Activated naive CD4-positive, alpha-beta T cell treated with anti-CD3 and anti-CD28 coated beads, Interleukin-2, amount 10 ng/mL, durations not matched to agents 7 days and 5 days (primary cell): ENCODE measurements at regions not wholly inside any gene's neighbourhood (a gene's known extent, or its start where the extent isn't known, plus 50 kb on each side); places are given as distances from the start of the nearest gene placed in this dataset.
"Not testable (repeated sequence)": the region's sequence is repeated elsewhere in the genome, so short reads cannot be mapped to it uniquely, and the experiment has no call there.

Experiments
- CTCF ChIA-PET: fragments of 350-600 bp; sonication (Branson Sonifier 250); formaldehyde crosslinking; loops from one replicate; lab custom pipeline; 2021; ENCODE audit warnings: antibody characterized with exemption; lab: Charles Lee
- DNase-seq: peaks from one replicate; pipeline ENCODE4 v3.0.0-alpha.2; 2020
- H3K27ac Mint-ChIP-seq: one replicate; pipeline ENCODE4 v1.8.0; 2021; ENCODE audit warnings: mild to moderate bottlenecking, moderate library complexity, mixed read lengths
- H3K27me3 Mint-ChIP-seq: one replicate; pipeline ENCODE4 v1.8.0; 2021; ENCODE audit warnings: mild to moderate bottlenecking, mixed read lengths
- H3K36me3 Mint-ChIP-seq: one replicate; pipeline ENCODE4 v1.8.0; 2021; ENCODE audit warnings: mixed read lengths
- H3K4me1 Mint-ChIP-seq: one replicate; pipeline ENCODE4 v1.8.0; 2021; ENCODE audit warnings: mixed read lengths
- H3K4me3 Mint-ChIP-seq: one replicate; pipeline ENCODE4 v1.8.0; 2021; ENCODE audit warnings: mild to moderate bottlenecking, moderate library complexity, mixed read lengths
- H3K9me3 Mint-ChIP-seq: one replicate; pipeline ENCODE4 v1.8.0; 2021; ENCODE audit warnings: mixed read lengths

DNA sequence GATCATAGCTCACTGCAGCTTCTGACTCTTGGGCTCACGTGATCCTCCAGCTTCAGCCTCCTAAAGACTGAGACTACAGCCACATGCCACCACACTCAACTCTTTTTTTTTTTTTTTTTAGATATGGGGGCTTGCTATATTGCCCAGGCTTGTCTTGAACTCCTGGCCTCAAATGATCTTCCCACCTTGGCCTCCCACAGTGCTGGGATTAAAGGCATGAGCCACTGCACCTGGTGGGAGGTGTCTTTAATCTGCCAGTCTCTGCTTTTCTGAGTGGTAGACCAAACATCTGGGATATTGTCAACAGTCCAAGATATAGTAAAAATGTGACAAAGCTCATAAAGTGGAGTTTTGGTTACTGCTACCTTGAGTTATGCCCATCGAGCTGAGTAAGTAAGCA is 104.9 kb upstream of the FOXP2 start:
- Mint-ChIP-seq H3K27ac (no peak overlapping the region), H3K9me3 (no peaks in the 10 kb centered on the region), H3K4me1 (no peaks in the 10 kb centered on the region), H3K36me3 (no peaks in the 10 kb centered on the region), H3K27me3 (no peaks in the 10 kb centered on the region), H3K4me3 (no peak overlapping the region)
- CTCF ChIA-PET: no interaction called here
- DNase-seq: no peak

- DNase-seq: no peak
- H3K27me3 Mint-ChIP-seq: no peaks in the 10 kb centered on the region
- CTCF ChIA-PET: no interaction called here
- H3K9me3 Mint-ChIP-seq: no peaks in the 10 kb centered on the region
- H3K36me3 Mint-ChIP-seq: no peaks in the 10 kb centered on the region
- no peaks in the 10 kb centered on the region for H3K4me1 Mint-ChIP-seq
- no peak overlapping the region for H3K27ac Mint-ChIP-seq
- H3K4me3 Mint-ChIP-seq: no peak overlapping the region
Measured at GRCh38 chr7:114303301-114303700, 111.3 kb upstream of the FOXP2 start.

- Mint-ChIP-seq H3K36me3 (no peaks in the 10 kb centered on the region), H3K9me3 (no peaks in the 10 kb centered on the region), H3K4me1 (no peaks in the 10 kb centered on the region), H3K27me3 (no peaks in the 10 kb centered on the region), H3K27ac (no peak overlapping the region), H3K4me3 (no peak overlapping the region)
- CTCF ChIA-PET: no interaction called here
- DNase-seq: no peak
Measured at GRCh38 chr7:114302858-114303257, 111.8 kb upstream of the FOXP2 start.

DNA sequence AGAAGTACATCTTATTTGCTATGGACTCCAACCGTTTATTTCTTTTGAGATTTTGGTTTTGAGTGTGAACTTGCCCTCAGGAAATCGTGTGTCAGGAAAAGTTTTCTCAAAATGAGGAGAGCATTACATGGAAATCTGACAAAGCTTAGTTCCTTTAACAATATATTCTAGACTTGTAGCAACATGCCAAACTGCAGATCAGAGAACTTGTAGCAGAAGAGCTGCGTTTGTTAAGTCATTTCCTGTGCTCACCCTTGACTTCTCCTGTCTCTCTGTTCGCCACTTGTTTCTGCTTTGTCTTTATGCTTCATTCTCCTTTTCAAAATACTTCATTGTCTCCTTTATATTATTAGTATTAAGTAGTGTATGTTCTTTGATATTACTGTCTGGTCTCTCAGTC is 116.6 kb upstream of the FOXP2 start:
- no peak overlapping the region for H3K4me3 Mint-ChIP-seq
- DNase-seq: no peak
- no peaks in the 10 kb centered on the region for H3K36me3 Mint-ChIP-seq
- peak overlapping the region; percentile 42 for H3K27ac Mint-ChIP-seq
- H3K27me3 Mint-ChIP-seq: no peaks in the 10 kb centered on the region
- CTCF ChIA-PET: interaction anchor here (0.7 kb wide), 1 partner anchor 1660 kb away, joined by 3 read pairs; no protein-coding TSS in a partner anchor
- H3K9me3 Mint-ChIP-seq: no peaks in the 10 kb centered on the region
- H3K4me1 Mint-ChIP-seq: no peaks in the 10 kb centered on the region

- DNase-seq: no peak
- Mint-ChIP-seq H3K9me3 (no peaks in the 10 kb centered on the region), H3K4me3 (no peak overlapping the region), H3K27me3 (no peaks in the 10 kb centered on the region), H3K4me1 (no peaks in the 10 kb centered on the region), H3K27ac (no peak overlapping the region), H3K36me3 (no peaks in the 10 kb centered on the region)
- CTCF ChIA-PET: no interaction called here
Measured at GRCh38 chr7:114297121-114297520, 117.5 kb upstream of the FOXP2 start.

DNA sequence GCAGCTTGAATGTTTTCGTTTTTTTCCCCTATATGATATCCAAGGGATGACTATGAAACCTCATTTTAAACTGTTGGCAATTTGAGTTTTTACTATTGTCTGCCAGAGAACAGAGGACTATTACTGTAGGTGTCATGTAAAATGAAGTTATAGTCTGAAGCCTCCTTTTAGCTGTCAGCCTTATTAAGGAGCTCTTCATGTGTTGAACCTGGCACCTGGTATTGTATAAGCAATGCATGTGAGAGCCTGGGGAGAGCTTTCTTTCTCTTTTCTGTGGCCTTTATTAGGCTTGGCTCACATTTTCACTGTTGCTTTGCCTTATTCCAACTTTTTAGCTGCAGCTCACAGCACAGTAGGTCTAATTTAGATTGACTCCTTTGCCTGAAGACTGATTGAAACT is 119.1 kb upstream of the FOXP2 start:
- H3K4me1 Mint-ChIP-seq: no peaks in the 10 kb centered on the region
- no peaks in the 10 kb centered on the region for H3K27me3 Mint-ChIP-seq
- CTCF ChIA-PET: no interaction called here
- H3K4me3 Mint-ChIP-seq: no peak overlapping the region
- H3K27ac Mint-ChIP-seq: no peak overlapping the region
- H3K9me3 Mint-ChIP-seq: no peaks in the 10 kb centered on the region
- H3K36me3 Mint-ChIP-seq: no peaks in the 10 kb centered on the region
- no peak for DNase-seq

DNA sequence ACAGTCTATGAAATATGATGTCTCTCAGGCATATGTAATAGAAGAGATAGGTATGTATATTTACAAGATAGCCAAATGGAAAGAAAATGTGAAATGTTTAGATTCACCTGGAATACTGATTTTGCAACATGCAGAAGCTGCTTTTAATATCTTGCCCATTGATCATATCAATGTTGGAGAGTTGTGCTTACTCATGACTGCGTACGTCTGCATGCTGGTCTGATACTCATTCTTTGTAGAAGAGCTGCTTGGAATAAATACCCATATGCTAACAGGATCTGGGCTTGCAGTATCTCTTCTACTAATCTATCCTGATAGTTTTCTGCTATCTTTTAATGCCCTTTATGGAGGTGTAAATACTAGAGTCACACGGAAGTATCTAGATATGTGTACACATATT is 120.6 kb upstream of the FOXP2 start:
- Mint-ChIP-seq H3K4me1 (no peaks in the 10 kb centered on the region), H3K9me3 (no peaks in the 10 kb centered on the region), H3K36me3 (no peaks in the 10 kb centered on the region), H3K27ac (no peak overlapping the region), H3K27me3 (no peaks in the 10 kb centered on the region), H3K4me3 (no peak overlapping the region)
- CTCF ChIA-PET: interaction anchor here (0.6 kb wide), 1 partner anchor 41 kb away, joined by 3 read pairs; no protein-coding TSS in a partner anchor
- no peak for DNase-seq

DNA sequence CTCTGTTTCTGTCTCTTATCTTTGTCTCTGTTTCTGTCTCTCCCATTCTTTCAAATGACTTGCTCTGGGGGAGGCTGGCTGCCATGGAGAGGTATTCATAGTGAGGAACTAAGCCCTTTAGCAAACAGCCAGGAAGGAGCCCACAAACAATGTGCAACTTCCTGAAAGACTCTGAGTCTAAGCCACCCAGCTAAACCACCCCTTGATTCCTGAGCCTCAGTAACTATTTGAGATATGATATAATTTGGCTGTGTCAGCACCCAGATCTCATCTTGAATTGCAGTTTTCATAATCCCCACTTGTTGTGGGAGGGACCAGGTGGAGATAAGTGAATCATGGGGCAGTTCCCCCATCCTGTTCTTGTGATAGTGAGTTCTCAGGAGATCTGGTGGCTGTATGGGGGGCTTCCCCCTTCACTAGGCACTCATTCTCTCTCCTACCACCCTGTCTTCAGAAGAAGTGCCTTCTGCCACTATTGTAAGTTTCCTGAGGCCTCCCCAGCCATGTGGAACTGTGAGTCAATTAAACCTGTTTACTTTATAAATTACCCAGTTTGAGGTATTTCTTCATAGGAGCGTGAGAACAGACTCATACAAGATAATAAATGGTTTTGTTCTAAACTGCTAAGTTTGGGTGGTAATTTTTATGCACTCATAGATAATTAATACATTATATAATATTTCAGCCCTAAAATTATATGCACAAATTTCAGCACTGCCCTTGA is 121.2 kb upstream of the FOXP2 start:
- Mint-ChIP-seq H3K4me3 (no peak overlapping the region), H3K27ac (no peak overlapping the region), H3K27me3 (no peaks in the 10 kb centered on the region), H3K9me3 (no peaks in the 10 kb centered on the region), H3K4me1 (no peaks in the 10 kb centered on the region), H3K36me3 (no peaks in the 10 kb centered on the region)
- DNase-seq: no peak
- CTCF ChIA-PET: interaction anchor here (0.6 kb wide), 1 partner anchor 41 kb away, joined by 3 read pairs; no protein-coding TSS in a partner anchor

- H3K36me3 Mint-ChIP-seq: no peaks in the 10 kb centered on the region
- no peaks in the 10 kb centered on the region for H3K9me3 Mint-ChIP-seq
- H3K27me3 Mint-ChIP-seq: no peaks in the 10 kb centered on the region
- DNase-seq: no peak
- CTCF ChIA-PET: no interaction called here
- H3K4me3 Mint-ChIP-seq: no peak overlapping the region
- H3K27ac Mint-ChIP-seq: no peak overlapping the region
- no peaks in the 10 kb centered on the region for H3K4me1 Mint-ChIP-seq
Measured at GRCh38 chr7:114279901-114280300, 134.7 kb upstream of the FOXP2 start.

- H3K27me3 Mint-ChIP-seq: no peaks in the 10 kb centered on the region
- H3K36me3 Mint-ChIP-seq: no peaks in the 10 kb centered on the region
- DNase-seq: no peak
- no peaks in the 10 kb centered on the region for H3K4me1 Mint-ChIP-seq
- no peak overlapping the region for H3K27ac Mint-ChIP-seq
- H3K4me3 Mint-ChIP-seq: no peak overlapping the region
- no peaks in the 10 kb centered on the region for H3K9me3 Mint-ChIP-seq
- CTCF ChIA-PET: no interaction called here
Measured at GRCh38 chr7:114273218-114273617, 141.4 kb upstream of the FOXP2 start.

DNA sequence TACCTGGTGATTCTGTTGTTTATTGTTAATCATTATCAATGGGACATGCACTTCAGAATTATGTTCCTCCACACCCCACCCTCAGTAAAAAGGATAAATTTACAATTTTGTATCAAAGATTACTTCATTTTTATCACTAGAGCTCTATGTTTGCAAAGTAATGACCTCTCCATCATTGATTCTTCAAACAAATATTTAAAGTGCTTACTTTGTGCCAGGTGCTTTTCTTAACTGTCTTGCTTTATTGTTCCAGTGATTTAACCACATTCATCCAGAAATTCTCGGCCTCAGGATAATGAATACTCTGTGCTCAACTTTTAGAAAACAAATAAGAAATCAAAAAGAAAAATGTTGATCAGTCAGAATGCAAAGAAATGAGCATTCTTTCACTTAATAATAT is 144.9 kb upstream of the FOXP2 start:
- Mint-ChIP-seq H3K9me3 (no peaks in the 10 kb centered on the region), H3K27ac (no peak overlapping the region), H3K36me3 (no peaks in the 10 kb centered on the region), H3K27me3 (no peaks in the 10 kb centered on the region), H3K4me1 (no peaks in the 10 kb centered on the region), H3K4me3 (no peak overlapping the region)
- DNase-seq: no peak
- CTCF ChIA-PET: no interaction called here

DNA sequence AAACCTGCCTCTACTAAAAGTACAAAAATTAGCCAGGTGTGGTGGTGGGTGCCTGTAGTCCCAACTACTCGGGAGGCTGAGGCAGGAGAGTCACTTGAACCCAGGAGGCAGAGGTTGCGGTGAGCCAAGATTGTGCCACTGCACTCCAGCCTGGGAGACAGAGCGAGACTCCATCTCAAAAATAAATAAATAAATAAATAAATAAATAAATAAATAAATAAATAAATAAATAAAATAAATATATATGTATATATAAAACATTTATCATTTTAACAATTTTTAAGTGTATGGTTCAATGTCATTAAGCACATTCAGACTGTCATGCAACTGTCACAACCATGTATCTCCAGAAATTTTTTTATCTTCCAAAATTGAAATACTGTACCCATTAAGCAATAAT is 147.1 kb upstream of the FOXP2 start:
- DNase-seq, H3K4me1 Mint-ChIP-seq, CTCF ChIA-PET, H3K27ac Mint-ChIP-seq, H3K4me3 Mint-ChIP-seq, H3K36me3 Mint-ChIP-seq, H3K27me3 Mint-ChIP-seq, H3K9me3 Mint-ChIP-seq: not testable (repeated sequence)

DNA sequence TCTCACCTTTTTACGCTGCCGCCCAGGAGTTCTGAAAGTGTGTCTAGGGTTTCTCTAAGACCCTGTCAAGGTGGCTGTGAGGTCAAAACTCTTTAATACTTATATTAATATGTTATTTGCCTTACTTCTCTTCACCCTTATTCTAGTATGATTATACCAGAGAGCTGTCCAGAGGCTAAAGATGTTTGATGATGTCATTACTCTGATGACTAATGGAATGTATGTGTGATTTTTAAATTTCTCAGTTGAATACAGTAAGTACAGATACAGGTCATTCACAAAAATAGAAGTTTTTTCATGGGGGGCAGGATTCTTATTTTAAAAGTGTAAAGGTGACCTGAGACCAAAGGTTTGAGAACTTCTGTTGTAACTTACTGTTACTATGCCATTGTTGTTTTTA is 150.6 kb upstream of the FOXP2 start:
- no peaks in the 10 kb centered on the region for H3K36me3 Mint-ChIP-seq
- no peak overlapping the region for H3K4me3 Mint-ChIP-seq
- no peaks in the 10 kb centered on the region for H3K9me3 Mint-ChIP-seq
- CTCF ChIA-PET: no interaction called here
- H3K4me1 Mint-ChIP-seq: no peaks in the 10 kb centered on the region
- H3K27me3 Mint-ChIP-seq: no peaks in the 10 kb centered on the region
- H3K27ac Mint-ChIP-seq: no peak overlapping the region
- no peak for DNase-seq

GRCh38 chr7:114263219-114263618 is 151.4 kb upstream of the FOXP2 start:
- no peaks in the 10 kb centered on the region for H3K4me1 Mint-ChIP-seq
- H3K27ac Mint-ChIP-seq: no peak overlapping the region
- H3K9me3 Mint-ChIP-seq: no peaks in the 10 kb centered on the region
- no peak overlapping the region for H3K4me3 Mint-ChIP-seq
- DNase-seq: no peak
- CTCF ChIA-PET: no interaction called here
- H3K36me3 Mint-ChIP-seq: no peaks in the 10 kb centered on the region
- H3K27me3 Mint-ChIP-seq: no peaks in the 10 kb centered on the region

DNA sequence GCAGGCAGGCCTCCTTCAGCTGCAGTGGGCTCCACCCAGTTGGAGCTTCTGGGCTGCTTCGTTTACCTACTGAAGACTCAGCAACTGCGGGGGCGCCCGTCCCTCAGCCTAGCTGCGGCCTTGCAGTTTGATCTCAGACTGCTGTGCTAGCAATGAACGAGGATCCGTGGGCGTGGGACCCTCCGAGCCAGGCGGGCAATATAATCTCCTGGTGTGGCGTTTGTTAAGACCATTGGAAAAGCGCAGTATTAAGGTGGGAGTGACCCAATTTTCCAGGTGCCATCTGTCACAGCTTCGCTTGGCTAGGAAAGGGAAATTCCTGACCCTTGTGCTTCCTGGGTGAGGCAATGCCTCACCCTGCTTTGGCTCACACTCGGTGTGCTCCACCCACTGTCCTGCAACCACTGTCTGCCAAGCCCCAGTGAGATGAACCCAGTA is 159.2 kb upstream of the FOXP2 start:
- Mint-ChIP-seq H3K27ac (no peak overlapping the region), H3K4me3 (no peak overlapping the region), H3K9me3 (peaks cover 4% of the 10 kb centered on the region), H3K27me3 (no peaks in the 10 kb centered on the region), H3K4me1 (no peaks in the 10 kb centered on the region), H3K36me3 (no peaks in the 10 kb centered on the region)
- no peak for DNase-seq
- CTCF ChIA-PET: no interaction called here
